Caco-2 (cell line): ENCODE measurements at regions not wholly inside any gene's neighbourhood (a gene's known extent, or its start where the extent isn't known, plus 50 kb on each side); places are given as distances from the start of the nearest gene placed in this dataset.
A peak's percentile ranks its signal among the peaks of the same experiment; 100 is the strongest.

ENCODE experiments used
- BruUV-seq: library from RNA; stranded (reverse); fragments of 400-500 nt; replicated peaks from 2 replicates; lab custom pipeline; 2021; lab: Mats Ljungman, UMichigan
- CTCF ChIA-PET: fragments of 300-600 bp; sonication (Branson Sonifier 250); formaldehyde crosslinking; loops from one replicate; lab custom pipeline; 2022; ENCODE audit warnings: antibody characterized with exemption; lab: Charles Lee
- POLR2A ChIA-PET: fragments of 300-600 bp; sonication (Branson Sonifier 250); formaldehyde crosslinking; loops from one replicate; lab custom pipeline; 2022; ENCODE audit warnings: antibody characterized with exemption; lab: Charles Lee
- DNase-seq, 2 experiments: peaks; one replicate each; pipeline versions ENCODE4 v3.0.0 to v3.0.0-alpha.2; 2020 to 2022
- H3K27me3 ChIP-seq: replicated peaks from 2 replicates; pipeline ENCODE4 v1.6.0; 2011; ENCODE audit warnings: low read length; ENCODE audit not compliant: control insufficient read depth, insufficient read depth
- H3K36me3 ChIP-seq: 2 replicates; pipeline ENCODE4 v1.5.1; 2011; ENCODE audit warnings: low read length; ENCODE audit not compliant: control insufficient read depth, insufficient read depth
- H3K4me1 ChIP-seq: fragments of 250-450 bp; sonication (Bioruptor Pico); 2 replicates; pipeline ENCODE4 v1.5.1; 2020; ENCODE audit warnings: mild to moderate bottlenecking
- H3K4me3 ChIP-seq: 2 replicates; pipeline ENCODE4 v1.5.1; 2011; ENCODE audit warnings: low read depth, mild to moderate bottlenecking, control low read depth, low read length
- H3K9me3 ChIP-seq: fragments of 250-450 bp; sonication (Bioruptor Pico); 2 replicates; pipeline ENCODE4 v1.5.1; 2020; ENCODE audit warnings: mild to moderate bottlenecking, moderate library complexity
- H3K27ac Mint-ChIP-seq: one replicate; pipeline ENCODE4 v1.8.0; 2022; ENCODE audit warnings: mixed read lengths; ENCODE audit not compliant: unreplicated experiment
- H3K27me3 Mint-ChIP-seq: one replicate; pipeline ENCODE4 v1.8.0; 2022; ENCODE audit warnings: mixed read lengths; ENCODE audit not compliant: insufficient read depth, unreplicated experiment
- H3K36me3 Mint-ChIP-seq: one replicate; pipeline ENCODE4 v1.8.0; 2022; ENCODE audit warnings: mild to moderate bottlenecking, mixed read lengths; ENCODE audit not compliant: insufficient read depth, unreplicated experiment
- H3K4me1 Mint-ChIP-seq: one replicate; pipeline ENCODE4 v1.8.0; 2022; ENCODE audit warnings: low read depth, mixed read lengths; ENCODE audit not compliant: unreplicated experiment
- H3K4me3 Mint-ChIP-seq: one replicate; pipeline ENCODE4 v1.8.0; 2022; ENCODE audit warnings: mild to moderate bottlenecking, moderate library complexity, mixed read lengths; ENCODE audit not compliant: unreplicated experiment
- H3K9me3 Mint-ChIP-seq: one replicate; pipeline ENCODE4 v1.8.0; 2022; ENCODE audit warnings: mixed read lengths; ENCODE audit not compliant: unreplicated experiment
- CTCF ChIP-seq, 2 experiments: fragments of 200-600 bp in 1 of 2; IDR thresholded peaks; 1 replicate in 1 of 2; 2 replicates in 1 of 2; pipeline versions ENCODE4 v1.5.1 to v1.8.0; 2011 to 2022; ENCODE audit warnings: antibody characterized with exemption in 1 of 2, control low read depth in 1 of 2, inconsistent platforms in 1 of 2, low read depth in 1 of 2, low read length in 1 of 2, mild to moderate bottlenecking in 1 of 2, moderate library complexity in 1 of 2; ENCODE audit not compliant: insufficient read depth in 1 of 2, severe bottlenecking in 1 of 2, unreplicated experiment in 1 of 2
- intact Hi-C: fragments of 100-400 bp; cut with micrococcal nuclease; formaldehyde crosslinking; loops from one replicate; pipeline ENCODE4 v1.10.0; 2022; ENCODE audit not compliant: unreplicated experiment

- H3K36me3 Mint-ChIP-seq = no peaks in the 10 kb centered on the region
Observed at GRCh38 chr19:23823952-23824389, 65.3 kb upstream of the ZNF681 start.

GRCh38 chr19:23822735-23823134, 64.0 kb upstream of the ZNF681 start:
- Mint-ChIP-seq H3K4me1 (no peaks in the 10 kb centered on the region), H3K36me3 (no peaks in the 10 kb centered on the region), H3K27ac (no peak overlapping the region), H3K4me3 (no peak overlapping the region), H3K9me3 (peaks cover 32% of the 10 kb centered on the region), H3K27me3 (no peaks in the 10 kb centered on the region)
- no peaks in the 10 kb centered on the region for H3K4me1 ChIP-seq
- H3K27me3 ChIP-seq = no peaks in the 10 kb centered on the region
- CTCF ChIA-PET = no interaction called here
- no TSS peak for BruUV-seq
- intact Hi-C loops = no loop called here
- TF ChIP-seq CTCF (IDR thresholded peaks at IDR 0.05; ENCODE audit: insufficient read depth in 1 of 2, low read depth in 1 of 2, low read length in 1 of 2, severe bottlenecking in 1 of 2, unreplicated experiment in 1 of 2) = no peak
- peaks cover 3% of the 10 kb centered on the region; the same call in 1 of the 2 replicates for H3K9me3 ChIP-seq
- H3K36me3 ChIP-seq = no peaks in the 10 kb centered on the region
- peak in 1 of 2 experiments; percentile 2 for DNase-seq
- no peak overlapping the region for H3K4me3 ChIP-seq
- POLR2A ChIA-PET = no interaction called here

More at GRCh38 chr19:23823952-23824389, 65.3 kb upstream of the ZNF681 start:
- Mint-ChIP-seq H3K4me1 (no peaks in the 10 kb centered on the region), H3K9me3 (peaks cover 20% of the 10 kb centered on the region), H3K4me3 (no peak overlapping the region), H3K27ac (no peak overlapping the region), H3K27me3 (no peaks in the 10 kb centered on the region)
- no peaks in the 10 kb centered on the region for H3K4me1 ChIP-seq
- no peak overlapping the region for H3K4me3 ChIP-seq
- TF ChIP-seq CTCF (IDR thresholded peaks at IDR 0.05; ENCODE audit: insufficient read depth in 1 of 2, low read depth in 1 of 2, low read length in 1 of 2, severe bottlenecking in 1 of 2, unreplicated experiment in 1 of 2) = no peak
- intact Hi-C loops = no loop called here
- H3K27me3 ChIP-seq = no peaks in the 10 kb centered on the region
- peak; percentile 1 to 31 for DNase-seq
- peaks cover 5% of the 10 kb centered on the region for H3K9me3 ChIP-seq
- BruUV-seq = no TSS peak
- POLR2A ChIA-PET = no interaction called here
- CTCF ChIA-PET = no interaction called here
- H3K36me3 ChIP-seq = no peaks in the 10 kb centered on the region

GRCh38 chr19:23817519-23817918, 58.8 kb upstream of the ZNF681 start:
- Histone ChIP-seq H3K9me3 (no peaks in the 10 kb centered on the region), H3K27me3 (no peaks in the 10 kb centered on the region), H3K36me3 (no peaks in the 10 kb centered on the region), H3K4me3 (no peak overlapping the region), H3K4me1 (no peaks in the 10 kb centered on the region)
- DNase-seq = peak; percentile 9 to 30
- no peaks in the 10 kb centered on the region for H3K27me3 Mint-ChIP-seq
- intact Hi-C loops = no loop called here
- CTCF ChIA-PET = no interaction called here
- no peak overlapping the region for H3K27ac Mint-ChIP-seq
- no TSS peak for BruUV-seq
- H3K4me1 Mint-ChIP-seq = no peaks in the 10 kb centered on the region
- H3K9me3 Mint-ChIP-seq = peaks cover 24% of the 10 kb centered on the region
- H3K36me3 Mint-ChIP-seq = no peaks in the 10 kb centered on the region
- POLR2A ChIA-PET = no interaction called here
- no peak overlapping the region for H3K4me3 Mint-ChIP-seq
- peak in 1 of 2 experiments; percentile 26 for TF ChIP-seq CTCF (IDR thresholded peaks at IDR 0.05; ENCODE audit: insufficient read depth in 1 of 2, low read depth in 1 of 2, low read length in 1 of 2, severe bottlenecking in 1 of 2, unreplicated experiment in 1 of 2)
